ENCODE measurements at regions not wholly inside any gene's neighbourhood (a gene's known extent, or its start where the extent isn't known, plus 50 kb on each side); places are given as distances from the start of the nearest gene placed in this dataset.
A peak's percentile ranks its signal among the peaks of the same experiment; 100 is the strongest.

DNA sequence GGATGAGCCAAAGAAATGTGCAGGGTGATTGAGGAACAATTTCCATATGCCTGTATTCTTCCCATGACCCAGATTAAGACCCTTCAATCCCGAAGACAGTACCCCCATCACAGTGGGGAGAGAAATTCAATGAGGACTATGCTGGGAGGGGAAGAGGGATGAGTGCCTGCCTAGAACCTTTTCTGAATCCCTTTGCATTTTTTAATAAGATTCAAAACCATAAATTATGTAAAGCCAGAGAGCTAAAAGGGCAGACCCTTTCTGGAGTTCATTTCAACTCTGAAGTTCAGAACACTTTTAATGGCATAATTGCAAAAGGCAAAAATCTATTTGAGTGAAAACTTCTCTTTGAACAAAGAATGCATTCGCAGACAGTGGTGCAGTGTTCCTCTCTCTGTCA is 529.5 kb downstream of the NTRK3 start:
- TF ChIP-seq, protein P1, sequence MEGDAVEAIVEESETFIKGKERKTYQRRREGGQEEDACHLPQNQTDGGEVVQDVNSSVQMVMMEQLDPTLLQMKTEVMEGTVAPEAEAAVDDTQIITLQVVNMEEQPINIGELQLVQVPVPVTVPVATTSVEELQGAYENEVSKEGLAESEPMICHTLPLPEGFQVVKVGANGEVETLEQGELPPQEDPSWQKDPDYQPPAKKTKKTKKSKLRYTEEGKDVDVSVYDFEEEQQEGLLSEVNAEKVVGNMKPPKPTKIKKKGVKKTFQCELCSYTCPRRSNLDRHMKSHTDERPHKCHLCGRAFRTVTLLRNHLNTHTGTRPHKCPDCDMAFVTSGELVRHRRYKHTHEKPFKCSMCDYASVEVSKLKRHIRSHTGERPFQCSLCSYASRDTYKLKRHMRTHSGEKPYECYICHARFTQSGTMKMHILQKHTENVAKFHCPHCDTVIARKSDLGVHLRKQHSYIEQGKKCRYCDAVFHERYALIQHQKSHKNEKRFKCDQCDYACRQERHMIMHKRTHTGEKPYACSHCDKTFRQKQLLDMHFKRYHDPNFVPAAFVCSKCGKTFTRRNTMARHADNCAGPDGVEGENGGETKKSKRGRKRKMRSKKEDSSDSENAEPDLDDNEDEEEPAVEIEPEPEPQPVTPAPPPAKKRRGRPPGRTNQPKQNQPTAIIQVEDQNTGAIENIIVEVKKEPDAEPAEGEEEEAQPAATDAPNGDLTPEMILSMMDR (IDR thresholded peaks at IDR 0.05), result no peak
- no peak overlapping the region for H3K27ac ChIP-seq
- intact Hi-C loops (cut with DNase I), result no loop called here
- H3K9me3 ChIP-seq, result no peaks in the 10 kb centered on the region
- no peak for ATAC-seq
- no peak for DNase-seq
- 71 to 75% methylated on average over 2 of the region's 2 CpGs for WGBS, 2 donors
- no peak overlapping the region for H3K4me3 ChIP-seq
- no peaks in the 10 kb centered on the region for H3K27me3 ChIP-seq
- no peaks in the 10 kb centered on the region for H3K36me3 ChIP-seq
- peaks cover 0 to 16% (median 4%) of the 10 kb centered on the region in 9 donors for H3K4me1 ChIP-seq

DNA sequence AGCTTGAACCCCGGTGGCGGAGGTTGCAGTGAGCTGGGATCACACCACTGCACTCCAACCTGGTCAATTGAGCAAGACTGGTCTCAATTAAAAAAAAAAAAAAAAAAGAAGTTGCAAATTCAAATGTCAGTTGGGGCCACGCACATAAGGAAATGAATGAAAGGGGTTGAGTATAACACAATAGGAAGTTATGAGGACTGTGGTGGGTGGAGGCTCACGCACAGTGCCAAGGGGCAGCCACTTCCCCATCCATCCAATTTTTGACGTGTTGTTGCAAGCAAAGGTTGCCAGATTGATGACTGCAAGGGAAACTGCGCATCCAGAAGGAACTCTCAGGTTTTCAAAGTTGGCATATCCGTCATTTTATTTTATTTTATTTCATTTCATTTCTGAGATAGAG is 532.2 kb downstream of the NTRK3 start:
- H3K27me3 ChIP-seq, result no peaks in the 10 kb centered on the region
- TF ChIP-seq, protein P1 (IDR thresholded peaks at IDR 0.05), result no peak
- H3K9me3 ChIP-seq, result no peaks in the 10 kb centered on the region
- intact Hi-C loops (cut with DNase I), result no loop called here
- peak in 2 of 8 donors; percentile 55 to 58 for ATAC-seq
- no peaks in the 10 kb centered on the region for H3K36me3 ChIP-seq
- WGBS, 2 donors, result 60 to 80% methylated on average over 7 of the region's 7 CpGs
- DNase-seq, result no peak
- peaks cover 0 to 14% (median 0%) of the 10 kb centered on the region in 9 donors for H3K4me1 ChIP-seq
- no peak overlapping the region for H3K4me3 ChIP-seq
- no peak overlapping the region for H3K27ac ChIP-seq

DNA sequence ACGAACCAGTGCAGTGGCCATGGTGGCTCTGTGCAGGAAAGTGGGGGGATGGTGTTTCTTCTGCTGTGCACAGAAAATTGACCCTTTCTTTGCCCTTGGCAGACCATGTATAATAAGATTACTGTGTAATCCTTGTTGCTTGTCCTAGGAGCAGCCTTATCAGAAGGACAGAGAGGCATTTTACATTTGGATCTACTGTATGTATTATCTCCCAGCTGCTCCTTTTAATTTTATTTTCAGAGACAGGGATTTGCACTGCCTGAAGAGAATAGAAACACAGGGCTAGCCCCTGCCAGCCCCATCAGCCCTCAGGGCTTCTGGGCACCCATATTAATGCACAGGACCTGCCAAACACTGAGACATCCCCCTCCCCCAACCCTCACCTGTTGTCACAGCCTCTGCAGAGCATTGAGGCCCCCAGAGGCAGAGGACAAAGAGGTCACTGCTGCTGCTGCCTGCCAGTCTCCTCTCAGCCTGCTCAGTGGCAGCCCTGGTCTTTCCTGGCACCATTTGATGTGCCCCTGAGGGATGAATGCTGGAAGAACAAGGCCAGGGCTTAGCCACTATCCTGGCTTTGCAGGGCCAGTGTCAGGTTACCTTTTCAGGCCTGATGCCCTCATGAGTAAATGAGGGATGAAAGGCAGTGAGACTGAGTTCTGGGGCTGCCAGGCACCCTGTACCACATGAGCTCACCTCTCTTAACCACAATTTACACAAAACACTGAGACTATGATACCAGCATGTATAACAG is 533.4 kb downstream of the NTRK3 start:
- intact Hi-C loops (cut with DNase I), result no loop called here
- H3K9me3 ChIP-seq, result no peaks in the 10 kb centered on the region
- no peak overlapping the region for H3K4me3 ChIP-seq
- H3K4me1 ChIP-seq, result peaks cover 0 to 14% (median 0%) of the 10 kb centered on the region in 9 donors
- TF ChIP-seq, protein P1 (IDR thresholded peaks at IDR 0.05), result no peak
- no peak for DNase-seq
- H3K36me3 ChIP-seq, result no peaks in the 10 kb centered on the region
- H3K27ac ChIP-seq, result no peak overlapping the region
- WGBS, 2 donors, result 33 to 58% methylated on average over 1 of the region's 1 CpG
- peak in 5 of 8 donors; percentile 41 to 76 (median 51) for ATAC-seq
- H3K27me3 ChIP-seq, result no peaks in the 10 kb centered on the region

DNA sequence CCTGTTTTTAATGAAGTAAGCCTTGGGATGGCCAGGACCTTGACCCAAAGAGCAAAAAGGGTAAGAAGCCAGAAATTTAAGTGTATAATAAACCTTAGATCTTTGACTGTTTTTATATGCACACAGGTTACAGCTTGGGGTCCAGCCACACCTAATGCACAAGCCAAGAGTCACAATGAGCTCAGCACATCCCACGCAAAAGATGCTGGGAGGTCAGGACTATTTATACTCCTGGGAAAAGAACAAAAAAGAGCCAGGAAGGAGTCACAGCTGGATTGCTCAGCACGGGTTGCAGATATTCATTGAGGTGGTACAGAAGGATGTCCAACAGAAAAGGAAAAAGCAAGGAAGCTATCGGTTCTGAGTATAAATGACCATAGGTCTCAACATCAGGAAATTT is 536.3 kb downstream of the NTRK3 start:
- no peak for ATAC-seq
- H3K27ac ChIP-seq, result no peak overlapping the region
- no peaks in the 10 kb centered on the region for H3K9me3 ChIP-seq
- TF ChIP-seq, protein P1 (IDR thresholded peaks at IDR 0.05), result no peak
- no peak for DNase-seq
- peaks cover 0 to 8% (median 0%) of the 10 kb centered on the region in 9 donors for H3K4me1 ChIP-seq
- peaks cover 0 to 5% (median 0%) of the 10 kb centered on the region in 7 donors for H3K27me3 ChIP-seq
- H3K36me3 ChIP-seq, result no peaks in the 10 kb centered on the region
- WGBS, 2 donors, result 55 to 61% methylated on average over 3 of the region's 3 CpGs
- no peak overlapping the region for H3K4me3 ChIP-seq
- intact Hi-C loops (cut with DNase I), result no loop called here
